Stomach (tissue), 8 donors: ENCODE measurements at regions not wholly inside any gene's neighbourhood (a gene's known extent, or its start where the extent isn't known, plus 50 kb on each side); places are given as distances from the start of the nearest gene placed in this dataset.

ENCODE experiments used
- DNase-seq, 2 donors: peaks; one replicate each; pipeline versions ENCODE4 v3.0.0 to v3.0.0-alpha.2; 2013 to 2019
- H3K27ac ChIP-seq, 5 donors: fragments of 200-600 bp in 4 of 5; sonication (generic) in 4 of 5; one replicate each; pipeline ENCODE4 v1.5.1; 2013 to 2019; ENCODE audit warnings: mild to moderate bottlenecking in 1 of 5, moderate library complexity in 1 of 5
- H3K27me3 ChIP-seq, 3 donors: fragments of 200-600 bp; sonication (generic); one replicate each; pipeline ENCODE4 v1.5.1; 2017 to 2019; ENCODE audit warnings: mixed run types in 1 of 3
- H3K36me3 ChIP-seq, 4 donors: fragments of 200-600 bp; sonication (generic); 1 replicate in 3 of 4; 2 replicates in 1 of 4; pipeline ENCODE4 v1.5.1; 2016 to 2019
- H3K4me1 ChIP-seq, 4 donors: fragments of 200-600 bp; sonication (generic); one replicate each; pipeline ENCODE4 v1.5.1; 2016 to 2019
- H3K4me3 ChIP-seq, 4 donors: fragments of 200-600 bp; sonication (generic) in 3 of 4; one replicate each; pipeline ENCODE4 v1.5.1; 2016 to 2019; ENCODE audit warnings: mild to moderate bottlenecking in 1 of 4
- H3K9me3 ChIP-seq, 4 donors: fragments of 200-600 bp; sonication (generic); one replicate each; pipeline ENCODE4 v1.5.1; 2016 to 2019
- EP300 ChIP-seq: sonication (generic); formaldehyde crosslinking; IDR thresholded peaks from one replicate; pipeline ENCODE4 v1.6.1; 2017; ENCODE audit warnings: antibody characterized with exemption
- POLR2A ChIP-seq, 4 donors: fragments of 450-650 bp; IDR thresholded peaks; one replicate each; pipeline ENCODE4 v1.6.1; 2016; ENCODE audit warnings: antibody characterized with exemption in 4 of 4, control low read depth in 2 of 4, mild to moderate bottlenecking in 1 of 4, moderate library complexity in 1 of 4
- POLR2AphosphoS5 ChIP-seq, 3 donors: sonication (generic); formaldehyde crosslinking; IDR thresholded peaks; one replicate each; pipeline ENCODE4 v1.6.1; 2016; ENCODE audit warnings: antibody characterized with exemption in 3 of 3
- WGBS, 5 donors: extraction: QIAGEN DNeasy Blood & Tissue Kit in 3 of 5; methylation state at CpG; one replicate each; pipeline versions ENCODE4 v1.1.5 to v1.1.7; 2013 to 2018; 5-methylcytosine and 5-hydroxymethylcytosine counted together
- intact Hi-C: fragments of 100-400 bp; cut with DNase I; formaldehyde crosslinking; loops from one replicate; pipeline ENCODE4 v1.15.1; 2023; ENCODE audit warnings: low total_unique reads
- TF ChIP-seq, protein P1 (sequence below), 7 experiments: fragments of 450-650 bp in 4 of 7; fragments of 200-600 bp in 3 of 7; sonication (generic) in 3 of 7; IDR thresholded peaks; one replicate each; pipeline ENCODE4 v1.5.1; 2016 to 2019; ENCODE audit warnings: antibody characterized with exemption in 7 of 7, control low read depth in 2 of 7, mild to moderate bottlenecking in 1 of 7
- donor health status: healthy with polysubstance abuse.
- donor health status: Bipolar disorder and iron deficiency.
- donor health status: healthy.

DNA sequence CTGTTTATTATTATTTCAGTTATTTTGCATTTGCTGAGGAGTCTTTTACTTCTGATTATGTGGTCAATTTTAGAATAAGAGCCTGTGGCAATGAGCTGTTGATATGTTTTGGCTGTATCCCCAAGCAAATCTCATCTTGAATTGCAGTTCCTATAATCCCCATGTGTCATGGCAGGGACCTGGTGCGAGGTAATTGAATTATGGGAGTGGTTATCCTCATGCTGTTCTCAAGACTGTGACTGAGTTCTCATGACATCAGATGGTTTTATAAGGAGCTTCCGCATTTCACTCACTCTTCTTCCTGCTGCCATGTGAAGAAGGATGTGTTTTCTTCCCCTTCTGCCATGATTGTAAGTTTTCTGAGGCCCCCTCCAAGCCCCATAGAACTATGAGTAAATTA is 114.9 kb upstream of the SLCO6A1 start:
- DNase-seq, result no peak
- Histone ChIP-seq H3K9me3 (no peaks in the 10 kb centered on the region), H3K4me3 (no peak overlapping the region), H3K27me3 (no peaks in the 10 kb centered on the region), H3K4me1 (no peaks in the 10 kb centered on the region), H3K36me3 (no peaks in the 10 kb centered on the region), H3K27ac (no peak overlapping the region)
- intact Hi-C loops, result no loop called here
- TF ChIP-seq, protein P1, sequence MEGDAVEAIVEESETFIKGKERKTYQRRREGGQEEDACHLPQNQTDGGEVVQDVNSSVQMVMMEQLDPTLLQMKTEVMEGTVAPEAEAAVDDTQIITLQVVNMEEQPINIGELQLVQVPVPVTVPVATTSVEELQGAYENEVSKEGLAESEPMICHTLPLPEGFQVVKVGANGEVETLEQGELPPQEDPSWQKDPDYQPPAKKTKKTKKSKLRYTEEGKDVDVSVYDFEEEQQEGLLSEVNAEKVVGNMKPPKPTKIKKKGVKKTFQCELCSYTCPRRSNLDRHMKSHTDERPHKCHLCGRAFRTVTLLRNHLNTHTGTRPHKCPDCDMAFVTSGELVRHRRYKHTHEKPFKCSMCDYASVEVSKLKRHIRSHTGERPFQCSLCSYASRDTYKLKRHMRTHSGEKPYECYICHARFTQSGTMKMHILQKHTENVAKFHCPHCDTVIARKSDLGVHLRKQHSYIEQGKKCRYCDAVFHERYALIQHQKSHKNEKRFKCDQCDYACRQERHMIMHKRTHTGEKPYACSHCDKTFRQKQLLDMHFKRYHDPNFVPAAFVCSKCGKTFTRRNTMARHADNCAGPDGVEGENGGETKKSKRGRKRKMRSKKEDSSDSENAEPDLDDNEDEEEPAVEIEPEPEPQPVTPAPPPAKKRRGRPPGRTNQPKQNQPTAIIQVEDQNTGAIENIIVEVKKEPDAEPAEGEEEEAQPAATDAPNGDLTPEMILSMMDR (IDR thresholded peaks at IDR 0.05), result no peak
- TF ChIP-seq POLR2A (IDR thresholded peaks at IDR 0.05) (no peak), POLR2AphosphoS5 (IDR thresholded peaks at IDR 0.05) (no peak), EP300 (no peak)
- 84 to 93% (median 87%) methylated on average over 2 of the region's 2 CpGs for WGBS, 5 donors

DNA sequence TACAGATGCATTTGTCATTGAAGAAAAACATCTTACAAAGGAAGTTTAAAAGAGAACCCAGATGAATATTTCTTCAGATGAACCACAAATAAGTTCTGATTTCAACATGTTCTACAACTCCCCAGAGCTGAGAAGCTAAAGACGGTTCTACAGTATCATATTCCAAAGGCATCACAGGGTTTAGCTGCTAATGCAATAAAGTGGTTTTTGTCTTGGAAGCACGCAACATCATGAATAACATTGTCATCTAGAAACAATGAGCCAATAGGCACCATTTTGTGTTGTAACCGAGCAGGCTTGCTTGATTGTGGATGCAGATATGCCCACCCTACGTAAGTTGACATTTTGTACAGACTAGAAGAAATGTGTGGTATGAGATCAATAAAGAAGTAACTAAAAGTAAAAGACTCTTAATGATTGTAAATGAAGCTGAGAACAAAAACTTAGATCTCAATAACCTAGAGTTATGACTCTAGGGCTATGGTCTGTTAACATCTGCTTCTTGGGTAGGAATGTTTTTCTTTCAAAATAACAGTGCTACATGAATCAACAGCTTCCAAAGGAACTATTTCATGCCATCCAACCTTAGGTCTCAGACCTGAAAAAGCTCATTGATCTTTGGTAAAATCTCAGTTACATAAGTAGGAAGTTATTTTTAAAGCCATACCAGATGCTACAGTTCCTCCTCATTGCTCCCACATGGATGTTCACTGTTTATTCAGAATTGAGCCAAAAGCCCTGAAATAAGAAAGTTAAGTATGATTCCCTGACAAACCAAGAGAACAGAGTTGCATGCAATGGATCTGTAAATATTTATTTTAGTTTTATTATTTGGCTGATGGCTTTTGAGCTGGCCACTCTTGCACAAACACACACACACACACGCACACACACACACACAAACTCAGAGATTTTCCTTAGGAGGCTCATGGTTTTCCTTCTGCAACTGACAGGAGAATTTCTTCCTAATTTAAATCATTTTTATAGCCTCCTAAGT is 118.7 kb upstream of the SLCO6A1 start:
- intact Hi-C loops, result no loop called here
- Histone ChIP-seq H3K27me3 (no peaks in the 10 kb centered on the region), H3K4me1 (no peaks in the 10 kb centered on the region), H3K36me3 (no peaks in the 10 kb centered on the region), H3K9me3 (no peaks in the 10 kb centered on the region), H3K27ac (peak overlapping the region in 1 of 5 donors; percentile 21), H3K4me3 (no peak overlapping the region)
- 59 to 78% (median 76%) methylated on average over 5 of the region's 5 CpGs for WGBS, 5 donors
- no peak for TF ChIP-seq EP300
- DNase-seq, result peak in 1 of 2 donors; percentile 41

DNA sequence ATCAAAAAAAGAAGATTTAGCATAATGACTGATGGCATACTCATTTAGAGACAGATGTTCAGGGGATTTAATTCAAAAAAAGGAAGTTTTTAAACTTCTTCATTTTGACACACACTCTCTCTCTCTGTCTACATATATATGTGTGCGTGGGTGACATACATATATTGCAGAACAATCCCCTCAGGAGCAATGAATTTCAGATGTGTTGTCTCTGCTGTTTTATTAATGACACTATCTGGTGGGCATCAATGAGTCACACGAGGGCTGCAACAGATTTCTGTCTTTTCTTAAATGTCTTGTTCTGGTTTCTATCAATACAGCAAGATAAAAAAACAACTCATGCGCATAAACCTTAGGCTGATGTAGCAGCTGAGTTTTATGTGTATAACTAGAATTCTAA is 123.5 kb upstream of the SLCO6A1 start:
- Histone ChIP-seq H3K27me3 (no peaks in the 10 kb centered on the region), H3K9me3 (no peaks in the 10 kb centered on the region), H3K4me3 (no peak overlapping the region), H3K4me1 (no peaks in the 10 kb centered on the region), H3K27ac (no peak overlapping the region), H3K36me3 (no peaks in the 10 kb centered on the region)
- intact Hi-C loops, result no loop called here
- peak in 1 of 2 donors; percentile 11 for DNase-seq
- WGBS, 5 donors, result 63 to 76% (median 71%) methylated on average over 3 of the region's 3 CpGs
- TF ChIP-seq POLR2A (IDR thresholded peaks at IDR 0.05) (no peak), EP300 (no peak), POLR2AphosphoS5 (IDR thresholded peaks at IDR 0.05) (no peak)
- TF ChIP-seq, protein P1 (IDR thresholded peaks at IDR 0.05), result no peak

DNA sequence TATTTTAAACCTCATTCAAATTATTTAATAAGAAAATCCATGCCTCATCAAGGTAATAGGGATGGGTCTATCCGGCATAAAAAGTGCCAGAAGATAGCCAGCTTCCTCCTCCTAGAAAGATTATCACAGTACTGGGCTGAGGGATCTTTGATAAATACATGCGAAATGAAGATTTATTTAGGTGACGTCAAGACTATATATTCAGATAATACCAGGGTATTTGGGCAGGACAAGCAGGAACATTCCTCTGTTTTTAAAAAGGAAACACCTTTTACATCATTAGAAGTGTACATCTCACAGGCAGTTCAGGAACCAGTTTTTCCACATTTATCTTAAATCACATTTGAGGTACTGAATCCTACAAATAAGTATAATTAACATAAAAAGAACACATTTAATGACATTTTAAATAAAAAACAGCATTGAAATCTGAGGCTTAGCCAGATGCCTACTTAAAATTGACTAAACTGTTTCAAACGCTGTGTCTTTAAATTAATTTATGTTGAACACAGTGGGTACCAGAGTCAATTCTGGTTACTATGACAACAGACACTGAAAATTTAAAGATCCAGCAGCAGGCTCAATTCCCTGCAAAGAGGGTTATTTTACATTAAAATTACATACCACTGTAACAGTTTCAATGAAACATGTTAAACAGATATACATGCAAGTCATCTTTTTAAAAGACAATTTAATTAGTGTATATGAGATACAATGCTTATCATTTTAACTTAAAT is 124.7 kb upstream of the SLCO6A1 start:
- no peaks in the 10 kb centered on the region for H3K4me1 ChIP-seq
- 51 to 75% (median 60%) methylated on average over 4 of the region's 4 CpGs for WGBS, 5 donors
- intact Hi-C loops, result no loop called here

More for the DNA sequence above, 124.7 kb upstream of the SLCO6A1 start:
- H3K4me3 ChIP-seq, result no peak overlapping the region
- no peaks in the 10 kb centered on the region for H3K27me3 ChIP-seq
- no peaks in the 10 kb centered on the region for H3K9me3 ChIP-seq
- H3K36me3 ChIP-seq, result no peaks in the 10 kb centered on the region
- no peak for DNase-seq
- H3K27ac ChIP-seq, result no peak overlapping the region
- no peak for TF ChIP-seq POLR2A (IDR thresholded peaks at IDR 0.05)
- TF ChIP-seq, protein P1 (IDR thresholded peaks at IDR 0.05), result no peak
- no peak for TF ChIP-seq EP300
- no peak for TF ChIP-seq POLR2AphosphoS5 (IDR thresholded peaks at IDR 0.05)
